ENCODE measurements at regions not wholly inside any gene's neighbourhood (a gene's known extent, or its start where the extent isn't known, plus 50 kb on each side); places are given as distances from the start of the nearest gene placed in this dataset.

DNA sequence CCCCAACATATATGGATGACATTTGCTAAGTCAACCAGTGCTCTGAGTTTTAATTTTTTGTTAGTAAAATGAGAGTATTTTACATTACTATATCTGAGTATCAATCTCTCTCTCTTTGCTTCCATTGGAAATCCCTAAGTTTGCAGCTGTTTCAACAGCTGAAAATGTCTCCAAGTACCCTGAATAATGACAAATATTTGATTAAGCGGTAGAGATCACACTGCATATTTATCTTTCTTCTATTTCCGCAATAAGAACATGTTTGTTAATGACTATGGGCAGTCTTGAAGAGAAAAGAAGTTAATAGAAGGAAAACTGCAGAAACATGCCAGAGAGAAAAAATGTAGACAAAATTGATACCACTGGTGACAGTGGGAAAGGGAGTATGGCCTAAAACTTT lies 1117.5 kb downstream of the NCAM2 start:
- TF ChIP-seq HDAC2 (IDR thresholded peaks at IDR 0.05; ENCODE audit: borderline replicate concordance in 1 of 2, low read depth in 2 of 2, low read length in 2 of 2) (no peak), RNF2 (IDR thresholded peaks at IDR 0.05; ENCODE audit: borderline replicate concordance, low read depth, low read length, missing control alignments, poor library complexity, severe bottlenecking) (no peak), EP300 (IDR thresholded peaks at IDR 0.05; ENCODE audit: borderline replicate concordance in 1 of 2, low read depth in 2 of 2, low read length in 2 of 2) (no peak), RAD21 (IDR thresholded peaks at IDR 0.05 in 1 of 2, conservative IDR thresholded peaks at IDR 0.05 in 1 of 2; ENCODE audit: low read depth in 2 of 2, low read length in 2 of 2) (no peak), ASH2L (IDR thresholded peaks at IDR 0.05; ENCODE audit: low read length) (no peak), JUND (IDR thresholded peaks at IDR 0.05; ENCODE audit: low read length) (no peak), YY1 (IDR thresholded peaks at IDR 0.05; ENCODE audit: low read depth, low read length) (no peak)
- TF ChIP-seq, protein P1, sequence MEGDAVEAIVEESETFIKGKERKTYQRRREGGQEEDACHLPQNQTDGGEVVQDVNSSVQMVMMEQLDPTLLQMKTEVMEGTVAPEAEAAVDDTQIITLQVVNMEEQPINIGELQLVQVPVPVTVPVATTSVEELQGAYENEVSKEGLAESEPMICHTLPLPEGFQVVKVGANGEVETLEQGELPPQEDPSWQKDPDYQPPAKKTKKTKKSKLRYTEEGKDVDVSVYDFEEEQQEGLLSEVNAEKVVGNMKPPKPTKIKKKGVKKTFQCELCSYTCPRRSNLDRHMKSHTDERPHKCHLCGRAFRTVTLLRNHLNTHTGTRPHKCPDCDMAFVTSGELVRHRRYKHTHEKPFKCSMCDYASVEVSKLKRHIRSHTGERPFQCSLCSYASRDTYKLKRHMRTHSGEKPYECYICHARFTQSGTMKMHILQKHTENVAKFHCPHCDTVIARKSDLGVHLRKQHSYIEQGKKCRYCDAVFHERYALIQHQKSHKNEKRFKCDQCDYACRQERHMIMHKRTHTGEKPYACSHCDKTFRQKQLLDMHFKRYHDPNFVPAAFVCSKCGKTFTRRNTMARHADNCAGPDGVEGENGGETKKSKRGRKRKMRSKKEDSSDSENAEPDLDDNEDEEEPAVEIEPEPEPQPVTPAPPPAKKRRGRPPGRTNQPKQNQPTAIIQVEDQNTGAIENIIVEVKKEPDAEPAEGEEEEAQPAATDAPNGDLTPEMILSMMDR (IDR thresholded peaks at IDR 0.05; ENCODE audit: control extremely low read depth in 1 of 3, insufficient read depth in 1 of 3, low read depth in 1 of 3, low read length in 3 of 3) = no peak

Measured in H1 (cell line).